ENCODE measurements at regions not wholly inside any gene's neighbourhood (a gene's known extent, or its start where the extent isn't known, plus 50 kb on each side); places are given as distances from the start of the nearest gene placed in this dataset.

GRCh38 chr5:166957782-166958181 is 1333.7 kb upstream of the WWC1 start:
- no peak for FAIRE-seq
- no peak for DNase-seq (ENCODE audit: low spot score)

DNA sequence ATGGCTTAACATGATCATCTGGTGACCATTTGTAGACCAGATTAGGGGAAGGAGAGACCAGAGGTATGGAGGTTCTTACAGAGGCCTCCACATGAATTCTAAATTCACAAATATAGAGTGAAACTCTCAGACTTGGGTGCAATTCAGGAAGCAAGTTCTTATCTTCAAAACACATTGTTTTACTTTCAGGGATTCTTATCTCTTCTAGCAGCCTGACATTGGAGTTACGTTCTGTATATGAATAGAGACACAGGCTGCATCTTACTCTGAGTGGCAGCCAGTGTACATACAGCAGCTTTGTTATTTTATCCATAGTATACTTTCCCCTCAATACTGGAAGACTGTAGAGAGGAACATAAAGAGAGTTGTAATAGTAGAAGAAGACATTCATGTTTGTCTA is 1331.7 kb upstream of the WWC1 start:
- DNase-seq (ENCODE audit: low spot score): no peak
- no peak for FAIRE-seq

GRCh38 chr5:166961028-166961427 is 1330.4 kb upstream of the WWC1 start:
- FAIRE-seq: peak; percentile 31
- peak; percentile 17 for DNase-seq (ENCODE audit: low spot score)

GRCh38 chr5:166961913-166962312 is 1329.5 kb upstream of the WWC1 start:
- DNase-seq (ENCODE audit: low spot score) (no peak), FAIRE-seq (no peak)

DNA sequence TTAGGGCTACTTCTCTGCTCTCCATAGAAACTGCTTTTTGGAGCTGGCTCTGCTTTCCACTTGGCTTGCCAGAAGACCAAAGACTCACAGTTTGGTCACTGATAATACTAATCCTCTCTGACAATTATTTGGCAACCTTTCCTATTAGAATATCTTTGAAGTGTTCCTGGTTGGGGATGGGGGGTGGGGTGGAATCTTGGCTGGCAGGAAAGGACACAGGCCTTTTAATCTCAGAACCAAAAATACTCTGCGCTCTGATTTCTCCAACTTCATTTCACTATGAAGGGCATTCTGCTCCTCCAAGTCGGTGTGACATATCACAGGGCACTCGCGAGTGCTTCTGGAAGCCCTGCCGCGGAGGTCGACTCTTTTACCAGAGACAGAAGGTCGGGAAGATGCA is 1329.0 kb upstream of the WWC1 start:
- no peak for FAIRE-seq
- no peak for DNase-seq (ENCODE audit: low spot score)

DNA sequence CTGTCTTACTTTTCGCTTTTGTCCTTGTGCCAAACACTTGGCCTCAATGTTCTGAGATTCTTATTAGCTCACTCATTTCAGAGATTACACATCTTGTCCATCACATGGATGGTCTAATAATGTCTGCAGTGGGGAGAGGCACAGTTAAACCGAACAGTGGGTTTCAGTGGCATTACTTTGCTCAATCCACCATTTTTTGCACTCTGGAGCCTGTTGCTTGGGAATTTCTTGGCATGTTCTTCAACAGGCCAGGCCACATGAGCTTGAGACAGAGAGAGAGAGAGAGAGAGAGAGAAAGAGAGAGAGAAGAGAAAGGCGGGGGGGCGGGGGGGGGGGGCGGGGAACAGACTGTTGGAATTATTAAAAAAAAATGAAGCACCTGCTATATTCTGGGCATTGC is 1327.8 kb upstream of the WWC1 start:
- DNase-seq (ENCODE audit: low spot score): no peak
- no peak for FAIRE-seq

DNA sequence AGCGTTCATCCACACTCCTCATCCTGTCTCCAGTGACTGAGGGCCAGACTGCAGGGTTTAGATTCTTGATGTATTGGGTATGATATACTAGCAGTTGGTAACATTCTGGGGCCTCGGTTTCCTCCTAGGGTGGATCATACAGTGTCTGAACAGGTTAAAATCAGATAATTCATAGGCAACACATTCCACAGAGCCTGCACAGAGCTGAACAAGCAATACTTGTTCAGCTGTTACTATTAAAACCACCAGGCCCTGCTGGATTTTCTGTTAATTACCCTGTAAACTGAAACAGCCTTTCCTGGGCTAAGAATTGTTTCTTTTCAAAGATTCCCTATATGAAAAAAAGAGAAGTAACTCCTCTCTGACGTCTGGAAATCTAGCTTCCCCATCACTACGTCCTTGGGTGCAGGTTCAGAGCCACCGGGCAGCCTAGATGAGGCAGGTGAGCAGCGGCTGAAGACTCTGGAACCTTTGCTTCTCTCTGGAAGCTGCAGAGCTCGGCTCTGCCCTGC is 1313.5 kb upstream of the WWC1 start:
- FAIRE-seq: no peak

GRCh38 chr5:166979307-166979895 is 1312.0 kb upstream of the WWC1 start:
- no peak for FAIRE-seq

More for the DNA sequence above, 1313.5 kb upstream of the WWC1 start:
- DNase-seq (ENCODE audit: low spot score): no peak

DNA sequence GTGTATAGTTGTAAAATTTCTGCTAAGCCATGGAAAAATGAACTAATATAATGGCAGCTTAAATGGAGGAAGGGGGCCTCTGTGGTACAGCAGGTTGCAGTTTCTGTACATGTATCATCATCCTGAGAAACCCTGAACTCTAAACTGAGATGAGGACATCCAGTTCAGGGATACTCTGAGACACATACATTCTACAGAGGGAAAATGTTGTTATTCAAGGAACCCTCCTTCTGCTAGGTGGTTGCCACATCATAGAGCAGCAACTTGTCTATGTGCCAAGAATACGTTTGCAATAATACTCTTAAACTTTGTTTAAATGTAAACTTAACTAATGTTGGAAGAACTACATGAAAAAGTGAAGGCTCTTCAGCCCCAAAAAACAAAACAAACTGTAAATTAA is 1310.8 kb upstream of the WWC1 start:
- FAIRE-seq: no peak
- no peak for DNase-seq (ENCODE audit: low spot score)

More at GRCh38 chr5:166979307-166979895, 1312.0 kb upstream of the WWC1 start:
- DNase-seq (ENCODE audit: low spot score): no peak

GRCh38 chr5:166982226-166982625 is 1309.2 kb upstream of the WWC1 start:
- DNase-seq (ENCODE audit: low spot score) (no peak), FAIRE-seq (no peak)

DNA sequence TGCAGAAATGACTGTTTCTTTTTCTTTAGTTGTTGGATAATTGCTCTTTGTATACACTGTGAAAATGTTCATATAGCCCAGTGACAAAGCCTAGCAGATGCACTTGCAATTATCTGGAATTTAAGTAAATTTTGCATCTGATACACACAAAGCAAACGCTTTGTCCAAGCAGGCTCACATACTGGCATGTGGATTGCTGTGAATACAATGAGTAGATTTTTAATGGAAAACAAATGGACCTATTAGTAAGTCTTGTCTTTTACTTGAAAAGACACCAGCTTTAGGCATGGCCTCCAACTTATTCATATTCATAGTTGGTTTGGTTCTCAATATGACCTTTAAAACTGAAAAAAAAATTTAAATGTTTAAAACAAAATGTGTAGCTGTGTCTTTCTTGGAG is 1299.8 kb upstream of the WWC1 start:
- no peak for FAIRE-seq
- no peak for DNase-seq (ENCODE audit: low spot score)

GRCh38 chr5:166992108-166992507 is 1299.3 kb upstream of the WWC1 start:
- no peak for FAIRE-seq
- no peak for DNase-seq (ENCODE audit: low spot score)

GRCh38 chr5:166992874-166993722 is 1298.3 kb upstream of the WWC1 start:
- DNase-seq (ENCODE audit: low spot score): no peak
- no peak for FAIRE-seq

GRCh38 chr5:166994226-166994625 is 1297.2 kb upstream of the WWC1 start:
- DNase-seq (ENCODE audit: low spot score) (no peak), FAIRE-seq (no peak)

DNA sequence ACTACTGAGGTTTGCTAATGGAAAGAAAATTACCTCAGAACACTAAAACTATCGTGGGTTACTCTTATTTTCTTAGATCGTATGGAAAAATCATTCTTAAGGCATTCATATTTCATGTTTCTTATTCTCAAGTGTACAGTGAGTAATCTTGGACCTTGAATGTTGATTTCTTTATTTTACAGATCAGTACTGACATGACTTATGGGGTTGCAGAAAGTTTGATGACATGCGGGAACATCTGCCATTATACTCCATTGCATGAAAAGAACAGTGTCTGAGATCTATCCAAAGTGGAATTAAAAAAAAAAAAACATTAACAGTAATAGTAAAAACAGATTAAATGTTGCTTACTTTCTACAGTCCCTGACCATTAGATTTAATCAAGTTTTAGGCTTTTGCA is 1290.2 kb upstream of the WWC1 start:
- no peak for FAIRE-seq
- DNase-seq (ENCODE audit: low spot score): no peak

DNA sequence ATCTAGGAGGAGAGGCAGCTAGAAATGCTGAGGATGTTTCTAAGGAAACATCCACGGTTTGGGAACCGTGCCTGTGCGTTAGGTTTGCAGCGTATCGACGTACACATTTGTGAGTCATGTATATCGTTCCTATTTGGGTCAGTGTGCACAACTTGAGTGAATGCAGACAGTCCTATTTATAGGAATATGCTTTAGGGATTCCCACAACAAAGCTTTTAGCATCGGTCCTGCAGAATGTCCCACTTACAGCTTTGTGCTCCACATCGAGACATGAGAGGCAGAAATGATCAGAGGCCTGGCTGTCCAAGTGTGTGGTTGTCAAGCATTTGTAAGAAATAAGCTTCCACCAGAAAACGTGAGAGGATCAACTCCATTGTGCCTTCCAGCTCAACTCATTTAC is 1282.7 kb upstream of the WWC1 start:
- DNase-seq (ENCODE audit: low spot score) (no peak), FAIRE-seq (no peak)

DNA sequence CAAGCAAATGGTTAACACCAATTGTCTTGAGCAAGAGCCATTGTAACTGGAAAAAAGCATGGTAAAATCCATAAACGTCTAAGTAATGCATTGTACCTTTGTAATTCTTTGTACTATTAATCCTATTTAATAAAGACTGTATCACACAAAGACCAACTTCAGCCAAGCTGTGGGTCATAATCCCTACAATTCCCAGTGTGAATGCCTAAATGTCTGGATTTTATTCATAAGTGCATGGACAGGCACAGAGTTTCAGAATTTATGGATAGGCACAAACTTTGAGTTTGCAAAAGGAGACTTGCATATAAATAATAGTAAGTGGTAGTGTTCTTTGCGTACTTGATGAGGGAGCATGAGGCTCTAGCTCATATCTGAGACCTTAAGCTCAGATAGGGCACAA is 1280.2 kb upstream of the WWC1 start:
- DNase-seq (ENCODE audit: low spot score): no peak
- FAIRE-seq: no peak

GRCh38 chr5:167012123-167013034 is 1279.1 kb upstream of the WWC1 start:
- DNase-seq (ENCODE audit: low spot score) (no peak), FAIRE-seq (no peak)

- FAIRE-seq: no peak
Measured at GRCh38 chr5:167014401-167015056, 1276.9 kb upstream of the WWC1 start.

GRCh38 chr5:167020418-167020817 is 1271.0 kb upstream of the WWC1 start:
- FAIRE-seq: no peak
- no peak for DNase-seq (ENCODE audit: low spot score)

More at GRCh38 chr5:167014401-167015056, 1276.9 kb upstream of the WWC1 start:
- DNase-seq (ENCODE audit: low spot score): no peak

DNA sequence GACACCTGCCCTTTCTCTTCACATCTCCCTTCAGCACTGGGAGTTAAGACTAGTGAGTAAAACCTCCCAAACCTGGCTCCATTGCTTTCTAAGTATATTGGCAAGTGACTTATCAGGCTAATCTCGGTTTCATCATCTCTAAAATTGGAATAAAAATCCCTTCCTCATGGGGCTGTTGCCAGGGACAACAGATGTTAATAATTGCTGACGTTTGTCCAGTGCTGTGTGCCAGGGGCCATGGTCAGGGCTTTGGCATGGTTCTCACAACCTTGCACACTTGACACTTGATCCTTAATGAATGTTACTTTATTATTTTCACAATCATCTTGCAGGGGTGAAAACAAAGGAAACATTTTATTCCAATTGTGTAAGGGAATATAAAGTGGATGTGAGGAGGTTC is 1262.0 kb upstream of the WWC1 start:
- FAIRE-seq (no peak), DNase-seq (ENCODE audit: low spot score) (no peak)

Measured in RCC 7860 (cell line).